HG02938 (cell line): ENCODE measurements at regions not wholly inside any gene's neighbourhood (a gene's known extent, or its start where the extent isn't known, plus 50 kb on each side); places are given as distances from the start of the nearest gene placed in this dataset.
"Not testable (repeated sequence)": the region's sequence is repeated elsewhere in the genome, so short reads cannot be mapped to it uniquely, and the experiment has no call there.

Source experiments
- ATAC-seq: cut with Tn5 transposase; IDR thresholded peaks from one replicate; pipeline ENCODE4 v1.9.1; 2021; ENCODE audit warnings: mild to moderate bottlenecking, moderate library complexity; ENCODE audit not compliant: unreplicated experiment

GRCh38 chrX:39261446-39262147 lies 460.3 kb downstream of the MID1IP1 start:
- no peak for ATAC-seq

GRCh38 chrX:39262641-39263040 lies 461.4 kb downstream of the MID1IP1 start:
- ATAC-seq, result no peak

- no peak for ATAC-seq
Observed at GRCh38 chrX:39264023-39264422, 462.8 kb downstream of the MID1IP1 start.

- ATAC-seq, result no peak
Observed at GRCh38 chrX:39267176-39267575, 465.9 kb downstream of the MID1IP1 start.

GRCh38 chrX:39268207-39268606 lies 466.9 kb downstream of the MID1IP1 start:
- ATAC-seq, result no peak

GRCh38 chrX:39275500-39276068 lies 474.3 kb downstream of the MID1IP1 start:
- ATAC-seq, result no peak

- ATAC-seq, result not testable (repeated sequence)
Observed at GRCh38 chrX:39277685-39278390, 476.6 kb downstream of the MID1IP1 start.

GRCh38 chrX:39283239-39283638 lies 482.0 kb downstream of the MID1IP1 start:
- ATAC-seq, result no peak

- ATAC-seq, result no peak
Observed at GRCh38 chrX:39288592-39288991, 487.3 kb downstream of the MID1IP1 start.

GRCh38 chrX:39289827-39290226 lies 488.6 kb downstream of the MID1IP1 start:
- no peak for ATAC-seq

- ATAC-seq, result no peak
Observed at GRCh38 chrX:39293203-39293602, 491.9 kb downstream of the MID1IP1 start.

GRCh38 chrX:39296472-39296871 lies 495.2 kb downstream of the MID1IP1 start:
- no peak for ATAC-seq

GRCh38 chrX:39298821-39299220 lies 497.6 kb downstream of the MID1IP1 start:
- no peak for ATAC-seq

GRCh38 chrX:39299615-39300014 lies 498.4 kb downstream of the MID1IP1 start:
- ATAC-seq, result no peak

- no peak for ATAC-seq
Observed at GRCh38 chrX:39301036-39301435, 499.8 kb downstream of the MID1IP1 start.

GRCh38 chrX:39302838-39303237 lies 501.6 kb downstream of the MID1IP1 start:
- no peak for ATAC-seq

GRCh38 chrX:39304746-39305145 lies 503.5 kb downstream of the MID1IP1 start:
- ATAC-seq, result no peak

GRCh38 chrX:39307488-39307887 lies 506.2 kb downstream of the MID1IP1 start:
- ATAC-seq, result no peak

GRCh38 chrX:39308126-39308525 lies 506.9 kb downstream of the MID1IP1 start:
- ATAC-seq, result no peak

- no peak for ATAC-seq
Observed at GRCh38 chrX:39309018-39309635, 507.9 kb downstream of the MID1IP1 start.

GRCh38 chrX:39309721-39310152 lies 508.5 kb downstream of the MID1IP1 start:
- no peak for ATAC-seq

GRCh38 chrX:39310891-39311290 lies 509.6 kb downstream of the MID1IP1 start:
- ATAC-seq, result no peak
